H9 (cell line): ENCODE measurements at regions not wholly inside any gene's neighbourhood (a gene's known extent, or its start where the extent isn't known, plus 50 kb on each side); places are given as distances from the start of the nearest gene placed in this dataset.
A peak's percentile ranks its signal among the peaks of the same experiment; 100 is the strongest.

Source experiments
- DNase-seq: peaks from one replicate; pipeline ENCODE4 v3.0.0-alpha.2; 2017
- H2AFZ ChIP-seq: one replicate; pipeline ENCODE4 v1.6.1; 2013; ENCODE audit warnings: mild to moderate bottlenecking, low read length, control low read depth, moderate library complexity
- H2AK5ac ChIP-seq: 2 replicates; pipeline ENCODE4 v1.6.1; 2013; ENCODE audit warnings: low read length, control low read depth, mixed read lengths; ENCODE audit not compliant: insufficient read length
- H2BK120ac ChIP-seq: one replicate; pipeline ENCODE4 v1.6.1; 2013; ENCODE audit warnings: low read depth, mild to moderate bottlenecking, low read length, control low read depth, inconsistent platforms; ENCODE audit not compliant: poor library complexity, severe bottlenecking
- H2BK12ac ChIP-seq: 2 replicates; pipeline ENCODE4 v1.6.1; 2013; ENCODE audit warnings: low read length, control low read depth, mixed read lengths, low read depth; ENCODE audit not compliant: insufficient read length
- H2BK15ac ChIP-seq: 2 replicates; pipeline ENCODE4 v1.6.1; 2013; ENCODE audit warnings: low read depth, low read length, control low read depth
- H2BK20ac ChIP-seq: one replicate; pipeline ENCODE4 v1.6.1; 2013; ENCODE audit warnings: low read depth, mild to moderate bottlenecking, low read length, control low read depth, inconsistent platforms; ENCODE audit not compliant: poor library complexity, severe bottlenecking
- H2BK5ac ChIP-seq: 2 replicates; pipeline ENCODE4 v1.6.1; 2013; ENCODE audit warnings: low read length, control low read depth, mixed read lengths; ENCODE audit not compliant: insufficient read length
- H3K14ac ChIP-seq: 2 replicates; pipeline ENCODE4 v1.6.1; 2013; ENCODE audit warnings: low read length, control low read depth; ENCODE audit not compliant: insufficient read depth
- H3K18ac ChIP-seq: 2 replicates; pipeline ENCODE4 v1.6.1; 2013; ENCODE audit warnings: low read depth, mild to moderate bottlenecking, mixed read lengths, low read length, control low read depth; ENCODE audit not compliant: insufficient read length
- H3K23ac ChIP-seq: 2 replicates; pipeline ENCODE4 v1.6.1; 2013; ENCODE audit warnings: low read length, control low read depth, mixed read lengths, low read depth; ENCODE audit not compliant: insufficient read length
- H3K23me2 ChIP-seq: 2 replicates; pipeline ENCODE4 v1.6.1; 2013; ENCODE audit warnings: low read depth, mild to moderate bottlenecking, mixed read lengths, low read length, control low read depth; ENCODE audit not compliant: insufficient read length, poor library complexity, severe bottlenecking
- H3K27ac ChIP-seq: 2 replicates; pipeline ENCODE4 v1.5.1; 2013; ENCODE audit warnings: low read length, control low read depth, mixed read lengths, low read depth; ENCODE audit not compliant: insufficient read length
- H3K27me3 ChIP-seq: 2 replicates; pipeline ENCODE4 v1.6.1; 2013; ENCODE audit warnings: low read length, control low read depth, inconsistent platforms; ENCODE audit not compliant: insufficient read depth
- H3K4ac ChIP-seq: 2 replicates; pipeline ENCODE4 v1.6.1; 2013; ENCODE audit warnings: low read depth, mild to moderate bottlenecking, control low read depth, inconsistent platforms, low read length, moderate library complexity
- H3K4me1 ChIP-seq: 2 replicates; pipeline ENCODE4 v1.6.1; 2013; ENCODE audit warnings: low read length, control low read depth, inconsistent platforms; ENCODE audit not compliant: insufficient read depth
- H3K4me2 ChIP-seq: 2 replicates; pipeline ENCODE4 v1.6.1; 2013; ENCODE audit warnings: low read length, control low read depth, mixed read lengths; ENCODE audit not compliant: insufficient read length, insufficient read depth
- H3K56ac ChIP-seq: 2 replicates; pipeline ENCODE4 v1.6.1; 2013; ENCODE audit warnings: low read depth, mild to moderate bottlenecking, mixed read lengths, low read length, control low read depth; ENCODE audit not compliant: insufficient read length
- H3K79me1 ChIP-seq: 2 replicates; pipeline ENCODE4 v1.6.1; 2013; ENCODE audit warnings: low read depth, mild to moderate bottlenecking, moderate library complexity, low read length, control low read depth, inconsistent platforms; ENCODE audit not compliant: insufficient read depth, poor library complexity, severe bottlenecking
- H3K79me2 ChIP-seq: 2 replicates; pipeline ENCODE4 v1.6.1; 2013; ENCODE audit warnings: low read length, control low read depth, inconsistent platforms; ENCODE audit not compliant: insufficient read depth
- H3K9ac ChIP-seq: 2 replicates; pipeline ENCODE4 v1.6.1; 2013; ENCODE audit warnings: low read length, control low read depth, mixed read lengths; ENCODE audit not compliant: insufficient read length; ENCODE audit errors: extremely low read depth
- H3K9me3 ChIP-seq: one replicate; pipeline ENCODE4 v1.6.1; 2013; ENCODE audit warnings: low read depth, low read length, inconsistent platforms; ENCODE audit not compliant: control insufficient read depth
- H3T11ph ChIP-seq: one replicate; pipeline ENCODE4 v1.6.1; 2013; ENCODE audit warnings: mild to moderate bottlenecking, low read length, control low read depth, inconsistent platforms
- H4K20me1 ChIP-seq: one replicate; pipeline ENCODE4 v1.6.1; 2013; ENCODE audit not compliant: control insufficient read depth, insufficient read length, insufficient read depth
- H4K5ac ChIP-seq: 2 replicates; pipeline ENCODE4 v1.6.1; 2013; ENCODE audit warnings: low read depth, mild to moderate bottlenecking, mixed read lengths, low read length, control low read depth; ENCODE audit not compliant: insufficient read length
- H4K8ac ChIP-seq: replicated peaks from 2 replicates; pipeline ENCODE4 v1.6.1; 2013; ENCODE audit warnings: low read length, control low read depth, mixed read lengths, low read depth; ENCODE audit not compliant: insufficient read length
- H4K91ac ChIP-seq: 2 replicates; pipeline ENCODE4 v1.6.1; 2013; ENCODE audit warnings: low read depth, mild to moderate bottlenecking, moderate library complexity, mixed read lengths, low read length, control low read depth; ENCODE audit not compliant: insufficient read length
- H3K27ac Mint-ChIP-seq, 3 experiments: 2 replicates in 2 of 3; 3 replicates in 1 of 3; pipeline ENCODE4 v1.8.0; 2020 to 2021; ENCODE audit warnings: mixed read lengths in 3 of 3, mild to moderate bottlenecking in 1 of 3, moderate library complexity in 1 of 3
- H3K27me3 Mint-ChIP-seq: 2 replicates; pipeline ENCODE4 v1.8.0; 2021; ENCODE audit warnings: low read depth, mild to moderate bottlenecking, moderate library complexity, mixed read lengths
- H3K36me3 Mint-ChIP-seq, 3 experiments: 2 replicates in 2 of 3; 3 replicates in 1 of 3; pipeline ENCODE4 v1.8.0; 2020 to 2021; ENCODE audit warnings: low read depth in 3 of 3, mixed read lengths in 3 of 3; ENCODE audit not compliant: insufficient read depth in 1 of 3
- H3K4me1 Mint-ChIP-seq, 2 experiments: 2 replicates each; pipeline ENCODE4 v1.8.0; 2020; ENCODE audit warnings: mixed read lengths in 2 of 2
- H3K4me3 Mint-ChIP-seq, 2 experiments: 2 replicates in 1 of 2; 3 replicates in 1 of 2; pipeline ENCODE4 v1.8.0; 2020 to 2021; ENCODE audit warnings: mild to moderate bottlenecking in 2 of 2, mixed read lengths in 2 of 2, moderate library complexity in 1 of 2
- H3K9me3 Mint-ChIP-seq, 2 experiments: 2 replicates in 1 of 2; 3 replicates in 1 of 2; pipeline ENCODE4 v1.8.0; 2020; ENCODE audit warnings: mild to moderate bottlenecking in 2 of 2, mixed read lengths in 2 of 2, moderate library complexity in 1 of 2
- WGBS: extraction: QIAGEN DNeasy Blood & Tissue Kit; methylation state at CpG from one replicate; pipeline ENCODE4 v1.1.7; 2013; ENCODE audit warnings: missing lambda C conversion rate, low lambda C conversion rate, mixed read lengths; ENCODE audit not compliant: insufficient read length; ENCODE audit errors: extremely low coverage; 5-methylcytosine and 5-hydroxymethylcytosine counted together
- TF ChIP-seq, protein P1 (sequence below): fragments of 200-600 bp; sonication (generic); conservative IDR thresholded peaks from 3 replicates; pipeline ENCODE4 v1.8.0; 2021; ENCODE audit warnings: antibody characterized with exemption, mild to moderate bottlenecking

DNA sequence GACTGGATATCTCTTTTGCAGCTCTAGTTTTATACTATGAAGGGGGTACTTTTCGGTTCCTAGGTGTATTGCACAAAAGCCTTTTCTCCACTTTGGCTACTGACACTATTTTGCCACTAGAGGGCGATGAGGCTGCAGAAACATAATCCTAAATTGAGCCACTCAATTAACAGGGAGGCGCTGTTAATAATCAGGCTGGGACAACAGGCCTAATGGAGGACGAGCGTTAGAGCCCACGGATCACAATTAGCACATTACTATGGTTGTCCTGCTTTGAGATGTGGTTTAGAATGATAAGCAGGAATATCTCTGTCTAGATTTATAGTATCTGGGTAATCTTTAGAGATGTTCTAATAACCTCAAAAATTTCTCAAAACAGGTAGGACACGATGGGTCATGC lies 62.2 kb upstream of the PMAIP1 start:
- H2AFZ ChIP-seq = no peak overlapping the region

More for the DNA sequence above, 62.2 kb upstream of the PMAIP1 start:
- Mint-ChIP-seq H3K27me3 (no peaks in the 10 kb centered on the region), H3K4me3 (no peak overlapping the region), H3K36me3 (no peaks in the 10 kb centered on the region), H3K9me3 (no peaks in the 10 kb centered on the region), H3K27ac (no peak overlapping the region), H3K4me1 (peaks cover 37 to 47% of the 10 kb centered on the region in 2 experiments)
- Histone ChIP-seq H3K56ac (no peak overlapping the region), H3K9ac (no peak overlapping the region), H3T11ph (no peak overlapping the region), H2BK20ac (no peak overlapping the region), H3K23ac (no peak overlapping the region), H4K91ac (no peak overlapping the region), H3K9me3 (no peaks in the 10 kb centered on the region), H4K20me1 (no peaks in the 10 kb centered on the region), H2BK12ac (no peak overlapping the region), H3K27me3 (no peaks in the 10 kb centered on the region), H3K79me2 (no peaks in the 10 kb centered on the region), H4K8ac (no peak overlapping the region), H3K4me1 (peaks cover 3% of the 10 kb centered on the region; the same call in 1 of the 2 replicates), H3K4ac (no peak overlapping the region), H3K14ac (no peak overlapping the region), H3K4me2 (no peak overlapping the region), H3K27ac (no peak overlapping the region), H2AK5ac (no peak overlapping the region), H3K18ac (no peak overlapping the region), H4K5ac (no peak overlapping the region), H2BK15ac (no peak overlapping the region), H2BK5ac (no peak overlapping the region), H3K23me2 (no peaks in the 10 kb centered on the region), H3K79me1 (no peaks in the 10 kb centered on the region), H2BK120ac (no peak overlapping the region)
- WGBS = no CpG with 5 or more reads among the region's 7 CpGs
- TF ChIP-seq, protein P1, sequence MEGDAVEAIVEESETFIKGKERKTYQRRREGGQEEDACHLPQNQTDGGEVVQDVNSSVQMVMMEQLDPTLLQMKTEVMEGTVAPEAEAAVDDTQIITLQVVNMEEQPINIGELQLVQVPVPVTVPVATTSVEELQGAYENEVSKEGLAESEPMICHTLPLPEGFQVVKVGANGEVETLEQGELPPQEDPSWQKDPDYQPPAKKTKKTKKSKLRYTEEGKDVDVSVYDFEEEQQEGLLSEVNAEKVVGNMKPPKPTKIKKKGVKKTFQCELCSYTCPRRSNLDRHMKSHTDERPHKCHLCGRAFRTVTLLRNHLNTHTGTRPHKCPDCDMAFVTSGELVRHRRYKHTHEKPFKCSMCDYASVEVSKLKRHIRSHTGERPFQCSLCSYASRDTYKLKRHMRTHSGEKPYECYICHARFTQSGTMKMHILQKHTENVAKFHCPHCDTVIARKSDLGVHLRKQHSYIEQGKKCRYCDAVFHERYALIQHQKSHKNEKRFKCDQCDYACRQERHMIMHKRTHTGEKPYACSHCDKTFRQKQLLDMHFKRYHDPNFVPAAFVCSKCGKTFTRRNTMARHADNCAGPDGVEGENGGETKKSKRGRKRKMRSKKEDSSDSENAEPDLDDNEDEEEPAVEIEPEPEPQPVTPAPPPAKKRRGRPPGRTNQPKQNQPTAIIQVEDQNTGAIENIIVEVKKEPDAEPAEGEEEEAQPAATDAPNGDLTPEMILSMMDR = peak; percentile 91
- DNase-seq = peak; percentile 70
